DND-41 (cell line): ENCODE measurements at regions not wholly inside any gene's neighbourhood (a gene's known extent, or its start where the extent isn't known, plus 50 kb on each side); places are given as distances from the start of the nearest gene placed in this dataset.

Experiments used
- EZH2 ChIP-seq: IDR thresholded peaks from 3 replicates; pipeline ENCODE4 v1.6.1; 2012; ENCODE audit warnings: borderline replicate concordance, low read depth, mild to moderate bottlenecking, moderate library complexity, low read length, inconsistent platforms; ENCODE audit not compliant: severe bottlenecking
- TF ChIP-seq, protein P1 (sequence below): IDR thresholded peaks from 2 replicates; pipeline ENCODE4 v1.5.1; 2012; ENCODE audit warnings: borderline replicate concordance, low read length, moderate library complexity, mild to moderate bottlenecking; ENCODE audit not compliant: poor library complexity, severe bottlenecking; ENCODE audit errors: extremely low read depth

DNA sequence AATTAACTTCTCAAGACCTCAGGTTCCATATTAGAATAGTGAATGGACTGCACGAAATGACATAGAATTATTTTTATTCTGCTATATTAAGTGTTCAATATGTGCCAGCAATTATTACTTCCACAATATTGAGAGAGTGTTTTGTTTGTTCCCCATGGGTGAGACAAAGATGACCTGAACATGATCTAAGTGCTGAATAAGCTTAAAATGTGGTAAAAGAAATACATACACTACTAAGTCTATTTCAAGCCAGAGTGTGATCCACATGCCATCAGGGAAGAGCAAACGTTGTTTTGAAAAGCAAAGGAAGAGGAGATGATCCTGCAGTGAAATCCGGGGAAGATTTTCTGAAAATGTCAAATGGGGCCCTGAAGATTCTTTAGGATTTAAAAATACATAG is 59.8 kb upstream of the RUNX1 start:
- TF ChIP-seq, protein P1, sequence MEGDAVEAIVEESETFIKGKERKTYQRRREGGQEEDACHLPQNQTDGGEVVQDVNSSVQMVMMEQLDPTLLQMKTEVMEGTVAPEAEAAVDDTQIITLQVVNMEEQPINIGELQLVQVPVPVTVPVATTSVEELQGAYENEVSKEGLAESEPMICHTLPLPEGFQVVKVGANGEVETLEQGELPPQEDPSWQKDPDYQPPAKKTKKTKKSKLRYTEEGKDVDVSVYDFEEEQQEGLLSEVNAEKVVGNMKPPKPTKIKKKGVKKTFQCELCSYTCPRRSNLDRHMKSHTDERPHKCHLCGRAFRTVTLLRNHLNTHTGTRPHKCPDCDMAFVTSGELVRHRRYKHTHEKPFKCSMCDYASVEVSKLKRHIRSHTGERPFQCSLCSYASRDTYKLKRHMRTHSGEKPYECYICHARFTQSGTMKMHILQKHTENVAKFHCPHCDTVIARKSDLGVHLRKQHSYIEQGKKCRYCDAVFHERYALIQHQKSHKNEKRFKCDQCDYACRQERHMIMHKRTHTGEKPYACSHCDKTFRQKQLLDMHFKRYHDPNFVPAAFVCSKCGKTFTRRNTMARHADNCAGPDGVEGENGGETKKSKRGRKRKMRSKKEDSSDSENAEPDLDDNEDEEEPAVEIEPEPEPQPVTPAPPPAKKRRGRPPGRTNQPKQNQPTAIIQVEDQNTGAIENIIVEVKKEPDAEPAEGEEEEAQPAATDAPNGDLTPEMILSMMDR, result no peak
- TF ChIP-seq EZH2, result no peak
